SHP77 (cell line): ENCODE measurements at regions not wholly inside any gene's neighbourhood (a gene's known extent, or its start where the extent isn't known, plus 50 kb on each side); places are given as distances from the start of the nearest gene placed in this dataset.

ENCODE experiments used
- DNase-seq, 2 experiments: peaks; one replicate each; lab custom pipeline; 2025; lab: John Stamatoyannopoulos, UW

DNA sequence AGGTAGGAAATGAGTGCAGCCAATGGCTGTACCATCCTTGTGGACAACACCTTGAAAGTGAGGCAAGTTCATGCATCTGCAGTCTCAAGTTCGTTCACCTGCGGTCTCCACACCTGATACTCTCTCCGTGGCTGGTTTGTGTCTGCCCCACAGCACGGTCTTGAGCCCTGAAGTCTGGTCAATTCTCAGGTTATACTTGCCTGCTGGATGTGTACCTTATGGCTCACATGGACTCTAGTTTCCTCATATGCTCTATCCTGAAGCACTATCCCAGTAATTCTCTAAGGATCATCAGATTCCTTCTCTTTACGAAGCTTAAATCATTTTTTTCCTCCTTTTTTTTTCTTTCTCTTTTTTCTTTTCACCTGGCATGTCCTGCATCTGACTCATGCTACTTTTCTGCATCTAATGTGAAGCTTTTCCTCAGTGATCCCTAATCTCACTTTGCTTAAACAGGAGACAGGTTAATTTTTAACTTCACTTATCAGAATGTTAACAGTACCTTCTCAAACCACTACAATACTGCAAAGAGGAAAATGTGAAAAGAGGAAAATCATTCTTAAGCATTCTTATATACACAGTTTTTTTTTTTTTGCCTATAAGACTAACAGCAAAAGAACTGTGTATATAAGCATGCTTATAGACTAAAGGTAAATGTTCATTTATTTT, 511.2 kb downstream of the SOX11 start:
- DNase-seq, result no peak

DNA sequence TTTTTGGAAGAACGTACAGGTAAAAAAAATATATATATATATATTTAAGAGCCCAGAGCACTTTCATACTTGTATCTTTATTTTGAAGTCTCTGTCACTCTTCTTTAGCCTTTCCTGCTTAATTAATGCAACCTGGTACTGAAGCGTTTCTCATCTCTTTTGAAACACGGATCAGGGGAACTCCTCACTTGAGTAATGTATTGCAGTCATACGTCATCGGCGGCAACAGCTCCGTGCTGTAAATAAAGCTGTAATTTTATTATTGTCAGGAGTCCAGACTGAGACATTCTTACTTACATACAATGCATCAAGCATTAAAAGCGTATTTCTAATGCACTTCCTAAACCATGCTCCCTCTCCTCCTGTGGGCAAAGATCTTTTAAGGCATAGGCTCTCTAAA, 514.7 kb downstream of the SOX11 start:
- DNase-seq, result no peak

GRCh38 chr2:6211236-6211635, 519.1 kb downstream of the SOX11 start:
- DNase-seq, result no peak

- no peak for DNase-seq
These were observed 520.3 kb downstream of the SOX11 start for GRCh38 chr2:6212491-6212890.

GRCh38 chr2:6213056-6213780, 521.0 kb downstream of the SOX11 start:
- DNase-seq, result no peak

- no peak for DNase-seq
These were observed 522.3 kb downstream of the SOX11 start for GRCh38 chr2:6214471-6214870.

GRCh38 chr2:6215053-6215452, 522.9 kb downstream of the SOX11 start:
- no peak for DNase-seq

DNA sequence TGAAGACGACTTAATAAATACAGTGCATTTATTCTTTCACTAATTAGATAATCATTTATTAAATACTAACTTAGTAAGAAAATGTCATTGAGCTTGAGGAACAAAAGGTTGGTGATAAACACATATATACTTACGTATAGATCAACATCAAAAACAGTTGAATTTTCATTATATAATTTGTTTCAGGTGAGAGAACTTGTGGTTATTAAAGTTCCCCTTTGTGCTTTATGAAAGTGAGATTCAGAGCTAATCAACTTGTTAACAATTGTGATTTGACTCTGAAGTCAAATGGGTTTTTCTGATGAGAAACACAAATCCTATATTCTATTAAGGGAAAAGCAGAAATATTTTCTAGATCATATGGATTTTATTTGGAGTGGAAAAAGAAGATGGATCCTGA, 524.0 kb downstream of the SOX11 start:
- no peak for DNase-seq

DNA sequence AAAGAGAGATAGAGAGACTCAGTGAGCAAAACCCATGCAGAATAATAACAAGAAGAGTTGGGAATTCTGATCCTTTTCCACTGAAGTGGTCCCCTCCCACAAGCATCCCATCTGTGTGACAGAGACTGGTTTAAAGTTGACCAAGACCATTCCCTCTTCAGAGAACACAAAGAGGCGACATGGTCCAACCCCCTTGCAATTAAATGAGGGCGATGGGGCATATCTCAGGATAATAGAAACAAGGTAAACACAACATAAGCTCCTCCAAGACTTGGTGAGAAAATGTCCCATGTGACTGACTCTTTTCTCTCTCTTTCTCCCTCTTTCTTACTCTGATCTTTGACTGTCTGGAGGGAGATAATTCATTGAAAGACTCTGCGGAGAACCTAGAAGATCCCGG, 526.7 kb downstream of the SOX11 start:
- DNase-seq, result no peak

DNA sequence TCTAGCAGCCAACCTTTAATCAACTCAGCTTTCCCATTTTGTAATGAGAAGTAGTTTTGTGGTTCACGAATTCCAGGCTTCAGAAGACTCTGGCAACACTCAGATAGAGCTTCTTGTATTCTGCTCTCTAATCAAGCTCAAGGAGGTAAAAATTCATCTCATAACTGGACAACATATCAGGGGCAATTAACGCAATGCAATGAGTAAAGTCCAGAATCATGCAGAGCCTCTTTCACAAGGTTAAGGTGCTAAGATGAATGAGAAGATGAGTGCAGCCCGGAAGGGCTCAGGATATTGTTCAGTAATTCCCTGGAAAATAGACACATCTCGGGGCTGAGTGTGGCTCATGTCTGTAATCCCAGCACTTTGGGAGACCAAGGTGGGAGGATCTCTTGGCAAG, 527.7 kb downstream of the SOX11 start:
- DNase-seq, result no peak

DNA sequence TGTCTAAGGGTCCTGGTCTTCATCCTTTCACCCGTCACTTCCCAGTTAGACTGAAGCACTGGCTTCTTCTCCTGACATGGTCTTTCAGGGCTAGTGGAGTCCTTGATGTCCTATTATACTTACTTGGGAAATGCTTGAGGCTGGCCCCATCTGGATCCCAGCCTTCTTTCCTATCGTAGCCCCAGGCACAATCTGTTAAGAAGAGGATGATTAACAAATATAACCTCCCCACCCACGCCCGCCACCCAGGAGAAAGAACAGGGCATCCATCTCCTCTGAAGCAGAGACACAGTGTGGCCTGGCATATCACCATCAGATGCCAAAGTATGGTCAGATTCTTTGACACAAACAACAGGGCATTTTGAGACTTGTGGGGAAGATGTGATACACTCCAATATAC, 530.1 kb downstream of the SOX11 start:
- no peak for DNase-seq

- DNase-seq, result no peak
These were observed 532.1 kb downstream of the SOX11 start for GRCh38 chr2:6224267-6224666.

GRCh38 chr2:6228251-6228650, 536.1 kb downstream of the SOX11 start:
- no peak for DNase-seq

DNA sequence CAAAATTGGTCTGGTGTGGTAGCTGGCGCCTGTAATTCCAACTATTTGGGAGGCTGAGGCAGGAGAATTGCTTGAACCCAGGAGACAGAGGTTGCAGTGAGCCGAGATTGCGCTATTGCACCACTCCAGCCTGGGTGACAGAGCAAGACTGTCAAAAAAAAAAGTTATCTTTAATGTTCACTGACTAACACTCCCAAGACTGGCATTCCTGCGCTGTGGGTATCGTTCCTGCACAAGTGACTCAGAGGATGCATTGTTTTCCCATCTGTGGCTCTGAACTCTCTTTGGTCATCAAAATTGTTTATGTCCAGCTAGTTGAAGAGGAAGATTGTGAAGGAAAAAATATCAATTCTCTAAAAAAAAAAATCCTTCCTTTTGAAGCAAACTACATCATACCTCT, 539.0 kb downstream of the SOX11 start:
- no peak for DNase-seq

DNA sequence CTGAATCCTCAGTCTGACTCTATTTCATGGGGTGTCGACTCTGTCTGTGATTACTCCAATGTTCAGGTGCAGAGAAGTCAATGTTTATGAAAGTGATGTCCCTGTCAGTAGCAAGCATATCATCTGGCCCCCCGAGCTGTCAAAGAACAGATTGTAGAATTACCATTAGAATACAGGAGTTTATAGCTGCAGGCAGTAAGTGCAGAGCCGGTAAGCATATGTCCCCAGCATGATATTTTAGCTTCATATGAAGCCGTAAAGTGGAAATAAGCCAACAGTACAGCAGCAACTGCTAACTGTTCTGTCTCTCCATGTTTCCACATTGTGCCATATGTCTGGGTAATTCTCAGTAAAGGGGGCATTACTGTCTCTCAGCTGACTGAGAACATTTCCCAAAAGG, 541.8 kb downstream of the SOX11 start:
- DNase-seq, result no peak

- DNase-seq, result no peak
These were observed 542.5 kb downstream of the SOX11 start for GRCh38 chr2:6234702-6235101.

- DNase-seq, result no peak
These were observed 544.1 kb downstream of the SOX11 start for GRCh38 chr2:6236317-6236716.

DNA sequence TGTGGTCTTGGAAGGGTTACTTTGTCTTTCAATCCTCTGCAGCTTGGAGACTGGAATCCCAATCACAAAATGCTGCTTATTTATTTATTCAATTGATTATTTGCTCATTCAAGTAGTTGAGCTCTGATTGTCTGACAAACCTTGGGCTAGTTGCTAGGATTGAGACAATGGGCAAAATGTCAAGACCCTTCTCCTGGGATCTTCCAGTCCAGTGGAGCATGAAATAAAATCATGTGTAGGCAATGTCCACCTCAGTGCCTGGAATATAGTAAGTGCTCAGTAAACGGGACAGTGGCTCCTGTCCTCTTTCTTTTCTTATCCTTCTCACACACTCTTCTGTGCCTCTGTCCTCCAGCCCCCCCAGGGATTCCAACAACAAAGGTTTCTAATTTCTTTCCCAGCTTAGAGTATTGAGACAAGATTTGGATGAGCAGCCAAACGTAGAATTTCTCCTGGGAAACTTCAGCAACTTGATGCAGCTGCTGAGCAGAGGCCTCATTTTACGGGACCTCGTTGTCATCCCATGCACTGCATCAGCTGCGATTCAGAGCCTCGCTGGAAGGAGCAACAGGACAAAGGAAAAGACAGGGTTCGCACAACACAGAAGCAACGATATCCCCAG, 545.0 kb downstream of the SOX11 start:
- DNase-seq, result no peak

DNA sequence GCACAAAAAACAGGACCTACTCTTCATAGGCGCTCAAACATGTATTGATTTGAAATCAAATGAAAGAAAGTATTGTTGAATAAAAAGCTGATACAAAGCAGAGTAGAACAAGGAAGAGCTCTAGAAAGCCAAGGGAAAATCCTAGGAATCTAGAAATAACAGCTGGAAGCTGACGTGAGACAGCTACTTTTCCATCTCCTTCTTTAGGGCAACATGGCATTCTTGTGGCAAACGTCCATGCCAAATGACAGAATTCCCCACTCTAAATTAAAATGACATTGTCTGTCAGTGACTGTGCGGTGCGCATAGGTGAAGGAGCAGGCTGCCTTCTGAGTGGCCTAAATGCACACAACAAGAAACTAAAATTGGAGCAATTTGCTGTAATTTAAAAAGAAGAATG, 557.4 kb downstream of the SOX11 start:
- DNase-seq, result no peak

- DNase-seq, result peak; percentile 91 to 92
These were observed 562.3 kb downstream of the SOX11 start for GRCh38 chr2:6254441-6254840.

DNA sequence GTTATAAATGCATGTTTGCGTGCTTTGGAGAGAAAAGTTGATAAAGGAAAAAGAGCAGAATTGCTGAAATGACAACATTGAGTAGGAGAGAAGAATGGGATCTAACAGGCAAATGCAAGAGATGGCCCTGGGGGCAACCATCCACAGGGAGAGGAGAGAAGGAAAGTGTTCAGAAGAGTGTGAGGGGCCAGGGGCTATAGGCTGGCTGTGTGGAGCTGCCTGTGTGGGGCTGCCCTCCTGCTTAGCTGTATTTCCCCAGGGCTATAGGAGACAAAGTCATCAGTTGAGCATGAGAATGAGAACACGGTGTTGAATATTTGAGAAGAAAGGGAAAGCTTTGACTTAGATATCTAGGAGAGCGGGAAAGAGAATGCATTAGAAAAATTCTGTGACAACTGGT, 572.0 kb downstream of the SOX11 start:
- no peak for DNase-seq

GRCh38 chr2:6281524-6281923, 584.2 kb downstream of the CMPK2 start:
- no peak for DNase-seq

- DNase-seq, result no peak
These were observed 582.4 kb downstream of the CMPK2 start for GRCh38 chr2:6283259-6283658.

- no peak for DNase-seq
These were observed 578.3 kb downstream of the CMPK2 start for GRCh38 chr2:6287406-6287805.
